ENCODE measurements at regions not wholly inside any gene's neighbourhood (a gene's known extent, or its start where the extent isn't known, plus 50 kb on each side); places are given as distances from the start of the nearest gene placed in this dataset.
A peak's percentile ranks its signal among the peaks of the same experiment; 100 is the strongest.

- peak; percentile 11 for TF ChIP-seq ASH2L (IDR thresholded peaks at IDR 0.05; ENCODE audit: insufficient read length, low read depth, low read length)
- no peak for TF ChIP-seq ZNF770 (CRISPR knock-in tag; IDR thresholded peaks at IDR 0.05)
- TF ChIP-seq STAT6 (CRISPR knock-in tag; IDR thresholded peaks at IDR 0.05; ENCODE audit: borderline replicate concordance) = no peak
- no peak for TF ChIP-seq ZNF547 (CRISPR knock-in tag; IDR thresholded peaks at IDR 0.05)
- TF ChIP-seq ZBTB4 (CRISPR knock-in tag; IDR thresholded peaks at IDR 0.05; ENCODE audit: borderline replicate concordance) = no peak
- no peak for TF ChIP-seq ZNF136 (CRISPR knock-in tag; IDR thresholded peaks at IDR 0.05; ENCODE audit: low read depth)
- TF ChIP-seq IRF2 (CRISPR knock-in tag; IDR thresholded peaks at IDR 0.05) = no peak
- no peak for TF ChIP-seq FOXC1 (CRISPR knock-in tag; IDR thresholded peaks at IDR 0.05; ENCODE audit: borderline replicate concordance)
- TF ChIP-seq TIGD3 (CRISPR knock-in tag; IDR thresholded peaks at IDR 0.05; ENCODE audit: borderline replicate concordance) = no peak
- no peak for TF ChIP-seq TBX2 (CRISPR knock-in tag; IDR thresholded peaks at IDR 0.05; ENCODE audit: borderline replicate concordance)
- peak; percentile 48; the same call in 1 of the 2 replicates for TF ChIP-seq ERF (CRISPR knock-in tag; IDR thresholded peaks at IDR 0.05)
- peak; percentile 48; the same call in 1 of the 2 replicates for TF ChIP-seq TFDP1 (CRISPR knock-in tag; IDR thresholded peaks at IDR 0.05; ENCODE audit: borderline replicate concordance)
- TF ChIP-seq HNRNPH1 (optimal IDR thresholded peaks at IDR 0.05; ENCODE audit: low read depth, low read length) = no peak
- peak; percentile 77 for TF ChIP-seq SAP130 (CRISPR knock-in tag; IDR thresholded peaks at IDR 0.05; ENCODE audit: low read depth)
- no peak for TF ChIP-seq ZNF761 (CRISPR knock-in tag; conservative IDR thresholded peaks at IDR 0.05)
- no peak for TF ChIP-seq PHF8 (CRISPR knock-in tag; IDR thresholded peaks at IDR 0.05)
- TF ChIP-seq ZNF432 (CRISPR knock-in tag; IDR thresholded peaks at IDR 0.05; ENCODE audit: borderline replicate concordance) = no peak
- TF ChIP-seq ZNF839 (CRISPR knock-in tag; IDR thresholded peaks at IDR 0.05; ENCODE audit: borderline replicate concordance) = no peak
- no peak for TF ChIP-seq CHD2 (IDR thresholded peaks at IDR 0.05; ENCODE audit: low read depth, low read length)
- peak; percentile 61 for TF ChIP-seq HNF4A (CRISPR knock-in tag; IDR thresholded peaks at IDR 0.05)
- no peak for TF ChIP-seq MYC (CRISPR knock-in tag; IDR thresholded peaks at IDR 0.05; ENCODE audit: borderline replicate concordance)
Measured at GRCh38 chr16:29321585-29321984, 84.9 kb downstream of the NPIPB11 start (continued).

Measured in HepG2 (cell line).